Ascending aorta (tissue), 2 donors: ENCODE measurements at regions not wholly inside any gene's neighbourhood (a gene's known extent, or its start where the extent isn't known, plus 50 kb on each side); places are given as distances from the start of the nearest gene placed in this dataset.

Experiments
- DNase-seq, 2 donors: peaks; one replicate each; pipeline ENCODE4 v3.0.0-alpha.2; 2019; ENCODE audit warnings: low spot score in 2 of 2
- H3K27ac ChIP-seq, 2 donors: fragments of 200-600 bp; sonication (generic); one replicate each; pipeline ENCODE4 v1.5.1; 2016 to 2017; ENCODE audit warnings: mild to moderate bottlenecking in 1 of 2
- H3K27me3 ChIP-seq: fragments of 200-600 bp; sonication (generic); one replicate; pipeline ENCODE4 v1.5.1; 2017
- H3K36me3 ChIP-seq, 2 donors: fragments of 200-600 bp; sonication (generic); one replicate each; pipeline ENCODE4 v1.5.1; 2016
- H3K4me1 ChIP-seq, 2 donors: fragments of 200-600 bp; sonication (generic); one replicate each; pipeline ENCODE4 v1.5.1; 2016 to 2017; ENCODE audit warnings: mild to moderate bottlenecking in 1 of 2
- H3K4me3 ChIP-seq, 2 donors: fragments of 200-600 bp; sonication (generic); one replicate each; pipeline ENCODE4 v1.5.1; 2016 to 2017; ENCODE audit warnings: mild to moderate bottlenecking in 1 of 2
- H3K9me3 ChIP-seq, 2 donors: fragments of 200-600 bp; sonication (generic); one replicate each; pipeline ENCODE4 v1.5.1; 2016
- intact Hi-C: fragments of 100-400 bp; cut with DNase I; formaldehyde crosslinking; loops from one replicate; pipeline ENCODE4 v1.15.1; 2023
- TF ChIP-seq, protein P1 (sequence below), 3 experiments: fragments of 200-600 bp in 2 of 3; fragments of 450-650 bp in 1 of 3; sonication (generic) in 2 of 3; IDR thresholded peaks; one replicate each; pipeline ENCODE4 v1.5.1; 2016 to 2019; ENCODE audit warnings: antibody characterized with exemption in 3 of 3, mild to moderate bottlenecking in 1 of 3, moderate library complexity in 1 of 3

DNA sequence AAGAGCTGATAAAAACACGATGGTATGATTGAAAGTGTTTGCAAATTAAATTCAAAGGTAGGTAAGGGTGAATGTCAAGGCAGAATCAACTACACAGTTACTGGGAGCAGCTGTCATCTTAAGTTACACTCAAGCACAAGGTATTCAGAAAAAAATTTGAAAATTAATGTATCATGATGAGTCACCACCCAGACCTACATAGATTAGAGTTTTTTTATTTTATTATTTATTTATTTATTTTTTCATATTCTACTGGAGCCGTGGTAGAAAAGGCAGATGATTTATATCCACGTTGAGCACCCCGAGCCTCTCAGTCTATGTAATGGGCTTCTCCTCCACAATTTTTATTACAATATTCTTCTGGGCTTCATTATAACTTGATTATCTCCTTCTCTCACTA, 728.9 kb upstream of the ARGLU1 start:
- H3K9me3 ChIP-seq, result no peaks in the 10 kb centered on the region
- H3K4me1 ChIP-seq, result no peaks in the 10 kb centered on the region
- DNase-seq, result no peak
- no peaks in the 10 kb centered on the region for H3K36me3 ChIP-seq
- no peaks in the 10 kb centered on the region for H3K27me3 ChIP-seq
- TF ChIP-seq, protein P1, sequence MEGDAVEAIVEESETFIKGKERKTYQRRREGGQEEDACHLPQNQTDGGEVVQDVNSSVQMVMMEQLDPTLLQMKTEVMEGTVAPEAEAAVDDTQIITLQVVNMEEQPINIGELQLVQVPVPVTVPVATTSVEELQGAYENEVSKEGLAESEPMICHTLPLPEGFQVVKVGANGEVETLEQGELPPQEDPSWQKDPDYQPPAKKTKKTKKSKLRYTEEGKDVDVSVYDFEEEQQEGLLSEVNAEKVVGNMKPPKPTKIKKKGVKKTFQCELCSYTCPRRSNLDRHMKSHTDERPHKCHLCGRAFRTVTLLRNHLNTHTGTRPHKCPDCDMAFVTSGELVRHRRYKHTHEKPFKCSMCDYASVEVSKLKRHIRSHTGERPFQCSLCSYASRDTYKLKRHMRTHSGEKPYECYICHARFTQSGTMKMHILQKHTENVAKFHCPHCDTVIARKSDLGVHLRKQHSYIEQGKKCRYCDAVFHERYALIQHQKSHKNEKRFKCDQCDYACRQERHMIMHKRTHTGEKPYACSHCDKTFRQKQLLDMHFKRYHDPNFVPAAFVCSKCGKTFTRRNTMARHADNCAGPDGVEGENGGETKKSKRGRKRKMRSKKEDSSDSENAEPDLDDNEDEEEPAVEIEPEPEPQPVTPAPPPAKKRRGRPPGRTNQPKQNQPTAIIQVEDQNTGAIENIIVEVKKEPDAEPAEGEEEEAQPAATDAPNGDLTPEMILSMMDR (IDR thresholded peaks at IDR 0.05), result no peak
- H3K27ac ChIP-seq, result no peak overlapping the region
- intact Hi-C loops, result no loop called here
- H3K4me3 ChIP-seq, result no peak overlapping the region

DNA sequence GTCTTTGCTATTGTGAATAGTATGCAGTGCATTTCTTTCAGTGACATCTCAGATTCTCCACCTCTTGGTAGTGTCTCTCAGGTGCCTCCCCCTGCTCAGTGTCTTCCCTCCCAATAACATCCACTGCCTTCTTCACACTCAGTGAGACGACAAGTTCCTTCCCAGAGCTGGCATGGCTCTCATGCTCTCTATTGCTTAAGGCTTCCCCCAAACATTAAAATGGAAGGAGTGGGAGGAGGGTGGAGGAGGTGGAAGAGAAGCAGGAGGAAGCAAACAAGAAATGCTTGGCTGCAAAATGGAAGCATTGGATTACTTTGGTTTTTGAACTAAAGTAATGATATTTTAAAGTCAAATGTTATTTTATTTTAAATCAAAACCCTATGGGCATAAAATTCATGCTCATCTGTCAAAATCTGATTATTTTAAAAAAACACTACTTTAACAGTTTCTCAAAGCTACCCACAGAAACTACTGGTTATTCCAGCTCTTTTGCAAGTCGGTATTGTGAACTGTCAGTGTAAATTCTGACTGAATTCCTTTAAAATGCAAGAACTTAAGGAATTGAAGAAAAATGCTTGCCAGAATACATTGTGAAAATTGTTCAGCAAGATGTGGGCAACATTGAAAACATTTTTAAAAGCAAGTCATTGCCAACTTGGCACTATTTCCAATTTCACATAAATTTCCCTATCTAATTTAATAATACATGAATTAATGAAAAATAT, 727.6 kb upstream of the ARGLU1 start:
- Histone ChIP-seq H3K4me3 (no peak overlapping the region), H3K36me3 (no peaks in the 10 kb centered on the region), H3K4me1 (no peaks in the 10 kb centered on the region), H3K27me3 (no peaks in the 10 kb centered on the region), H3K27ac (no peak overlapping the region), H3K9me3 (no peaks in the 10 kb centered on the region)
- TF ChIP-seq, protein P1 (IDR thresholded peaks at IDR 0.05), result no peak
- DNase-seq, result no peak
- intact Hi-C loops, result no loop called here

DNA sequence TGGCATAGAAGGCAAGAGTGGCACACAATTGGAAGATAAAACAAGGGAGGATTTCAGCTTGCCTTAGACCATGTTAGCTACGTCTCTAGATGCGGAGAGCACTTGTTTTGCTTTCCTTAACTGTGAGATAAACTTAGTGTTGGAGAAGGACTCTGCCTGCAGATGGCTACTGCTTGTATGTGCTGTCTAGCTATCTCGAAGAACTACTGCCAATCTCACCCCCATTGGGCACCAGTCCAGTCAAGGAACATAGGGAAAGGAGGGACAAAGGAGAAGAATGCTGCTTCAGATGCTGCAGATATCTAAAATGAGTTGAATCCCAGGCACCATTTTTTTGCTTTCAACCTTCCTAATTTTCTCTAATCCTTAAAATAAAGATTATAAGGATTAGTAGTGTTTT, 726.0 kb upstream of the ARGLU1 start:
- intact Hi-C loops, result no loop called here
- Histone ChIP-seq H3K4me3 (no peak overlapping the region), H3K27ac (no peak overlapping the region), H3K27me3 (no peaks in the 10 kb centered on the region), H3K4me1 (no peaks in the 10 kb centered on the region), H3K9me3 (no peaks in the 10 kb centered on the region), H3K36me3 (no peaks in the 10 kb centered on the region)
- DNase-seq, result no peak
- TF ChIP-seq, protein P1 (IDR thresholded peaks at IDR 0.05), result no peak

DNA sequence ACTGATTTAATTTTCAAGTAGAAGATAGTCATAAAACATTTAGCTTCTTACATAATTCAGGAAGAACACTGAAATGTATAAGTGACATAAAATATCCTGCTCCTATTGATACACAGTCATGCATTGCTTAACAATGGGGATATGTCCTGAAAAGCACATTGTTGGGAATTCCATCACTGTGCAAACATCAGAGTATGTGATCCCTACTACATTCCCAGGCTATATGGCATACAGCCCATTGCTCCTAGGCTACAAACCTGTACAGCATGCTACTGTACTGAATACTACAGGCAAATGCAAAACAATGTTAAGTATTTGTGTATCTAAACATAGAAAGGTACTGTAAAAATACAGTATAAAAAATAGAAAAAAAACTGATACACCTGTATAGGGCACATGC, 723.9 kb upstream of the ARGLU1 start:
- H3K27ac ChIP-seq, result no peak overlapping the region
- intact Hi-C loops, result no loop called here
- TF ChIP-seq, protein P1 (IDR thresholded peaks at IDR 0.05), result no peak
- no peak for DNase-seq
- no peaks in the 10 kb centered on the region for H3K4me1 ChIP-seq
- H3K27me3 ChIP-seq, result no peaks in the 10 kb centered on the region
- H3K9me3 ChIP-seq, result no peaks in the 10 kb centered on the region
- H3K36me3 ChIP-seq, result no peaks in the 10 kb centered on the region
- H3K4me3 ChIP-seq, result no peak overlapping the region

DNA sequence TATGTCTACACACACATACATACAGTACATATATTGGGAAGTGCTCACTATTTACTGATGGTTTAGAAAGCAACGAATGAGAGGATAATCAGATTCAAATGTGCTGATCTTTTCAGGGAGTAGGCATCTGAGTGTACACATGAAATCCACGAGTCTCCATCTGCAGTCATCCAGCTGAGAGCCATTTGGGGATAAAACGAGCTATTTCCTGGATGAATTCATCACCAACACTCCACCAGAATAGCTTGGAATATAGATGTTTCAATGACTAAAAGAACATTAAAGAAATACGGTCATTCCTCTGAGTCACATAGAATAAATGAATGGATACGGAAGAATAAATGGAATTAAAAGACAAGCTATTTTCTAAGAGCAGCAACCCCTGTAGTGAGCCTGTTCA, 721.6 kb upstream of the ARGLU1 start:
- Histone ChIP-seq H3K9me3 (no peaks in the 10 kb centered on the region), H3K27me3 (no peaks in the 10 kb centered on the region), H3K4me1 (no peaks in the 10 kb centered on the region), H3K4me3 (no peak overlapping the region), H3K27ac (no peak overlapping the region), H3K36me3 (no peaks in the 10 kb centered on the region)
- DNase-seq, result no peak
- TF ChIP-seq, protein P1 (IDR thresholded peaks at IDR 0.05), result no peak
- intact Hi-C loops, result no loop called here

DNA sequence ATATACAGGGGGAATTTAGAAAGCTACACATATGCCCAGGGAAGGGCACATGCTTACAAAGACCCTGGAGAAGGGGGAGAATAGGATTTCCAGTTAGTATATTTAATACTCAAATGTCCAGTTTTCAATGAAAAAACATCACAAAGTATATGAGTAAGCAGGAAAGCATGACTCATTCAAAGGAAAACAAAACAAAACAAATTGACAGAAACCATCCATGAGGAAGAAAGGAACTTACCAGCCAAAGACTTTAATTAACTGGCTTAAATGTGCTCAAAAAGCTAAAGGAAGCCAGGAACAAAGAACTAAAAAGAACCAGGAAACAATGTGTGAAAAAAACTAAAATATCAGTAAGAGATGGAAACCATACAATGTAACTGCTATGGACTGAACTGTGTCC, 716.2 kb upstream of the ARGLU1 start:
- no peak for DNase-seq
- H3K4me1 ChIP-seq, result no peaks in the 10 kb centered on the region
- H3K9me3 ChIP-seq, result no peaks in the 10 kb centered on the region
- TF ChIP-seq, protein P1 (IDR thresholded peaks at IDR 0.05), result no peak
- no peak overlapping the region for H3K27ac ChIP-seq
- H3K36me3 ChIP-seq, result no peaks in the 10 kb centered on the region
- H3K27me3 ChIP-seq, result no peaks in the 10 kb centered on the region
- intact Hi-C loops, result no loop called here
- no peak overlapping the region for H3K4me3 ChIP-seq
